Uterus (tissue), 2 donors: ENCODE measurements at regions not wholly inside any gene's neighbourhood (a gene's known extent, or its start where the extent isn't known, plus 50 kb on each side); places are given as distances from the start of the nearest gene placed in this dataset.

ENCODE experiments used
- CTCF ChIP-seq, 4 experiments: fragments of 200-600 bp in 2 of 4; fragments of 450-650 bp in 2 of 4; sonication (generic) in 2 of 4; IDR thresholded peaks; one replicate each; pipeline ENCODE4 v1.5.1; 2016 to 2019; ENCODE audit warnings: antibody characterized with exemption in 4 of 4, mild to moderate bottlenecking in 2 of 4, moderate library complexity in 1 of 4
- POLR2A ChIP-seq, 2 donors: fragments of 450-650 bp; IDR thresholded peaks; one replicate each; pipeline ENCODE4 v1.6.1; 2016; ENCODE audit warnings: antibody characterized with exemption in 2 of 2, mild to moderate bottlenecking in 1 of 2, moderate library complexity in 1 of 2

DNA sequence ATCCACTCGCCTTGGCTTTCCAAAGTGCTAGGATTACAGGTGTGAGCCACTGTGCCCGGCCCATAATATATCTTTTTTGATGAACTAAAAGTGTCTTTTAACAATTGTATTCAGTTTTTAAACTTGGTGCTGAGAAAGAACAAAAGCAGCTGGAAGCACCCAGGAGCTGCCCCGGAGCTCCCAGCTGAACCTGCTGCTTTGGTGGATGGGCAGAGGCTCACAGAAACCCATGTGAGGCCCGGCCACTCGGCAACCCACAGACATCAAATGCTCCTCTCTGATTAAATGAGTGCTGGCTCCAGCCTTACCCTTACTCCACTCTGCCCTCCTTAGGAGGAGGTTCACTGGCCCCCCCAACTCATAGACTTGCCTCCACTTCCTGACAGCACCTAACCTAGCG lies 59.4 kb upstream of the FRMD1 start:
- TF ChIP-seq CTCF (IDR thresholded peaks at IDR 0.05) (no peak), POLR2A (IDR thresholded peaks at IDR 0.05) (no peak)
